ENCODE measurements at regions not wholly inside any gene's neighbourhood (a gene's known extent, or its start where the extent isn't known, plus 50 kb on each side); places are given as distances from the start of the nearest gene placed in this dataset.

DNA sequence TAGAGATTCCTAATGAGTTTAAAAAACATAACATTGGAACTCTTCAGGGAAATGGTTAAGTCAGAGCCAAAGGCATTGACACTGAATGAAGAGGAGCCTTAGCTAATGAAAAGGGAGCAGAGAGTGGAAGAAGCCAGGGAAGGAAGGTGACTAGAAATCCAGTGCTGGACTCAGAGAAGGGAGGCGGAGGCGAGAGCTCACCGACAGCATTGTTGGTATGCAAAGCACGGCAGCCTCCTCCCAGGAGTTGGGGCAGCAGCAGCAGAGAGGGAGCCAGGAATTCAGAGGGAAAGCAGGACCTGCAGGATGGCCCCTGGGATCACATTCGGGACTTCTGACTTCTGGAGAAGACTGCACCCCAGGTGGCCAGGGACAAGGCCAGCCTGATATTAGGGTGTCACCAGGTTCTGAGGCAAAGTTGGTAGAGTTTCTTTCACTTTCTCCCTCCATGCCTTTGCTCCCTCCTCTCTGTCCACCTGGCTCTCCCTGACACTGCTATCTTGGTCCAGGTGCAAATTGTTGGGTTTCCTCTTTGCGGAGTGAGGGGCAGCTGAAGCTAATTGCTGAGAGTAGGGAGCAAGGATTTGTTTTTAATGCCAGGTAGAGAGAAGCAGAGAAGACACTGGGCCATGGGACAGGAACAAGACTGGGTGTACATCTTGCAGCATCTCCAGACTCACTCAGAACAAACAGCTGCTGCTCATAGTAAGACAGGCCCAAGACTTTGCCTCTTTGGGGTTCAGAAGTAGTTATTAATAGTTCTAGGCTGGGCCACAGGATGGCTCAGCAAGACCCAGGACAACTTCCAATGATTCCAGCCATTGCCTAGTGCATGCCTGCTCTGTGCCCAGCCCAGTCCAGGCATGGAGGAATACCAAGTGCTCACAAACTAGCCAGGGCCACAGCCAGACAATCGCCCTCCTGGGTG lies 157.9 kb downstream of the TLE3 start:
- H3K4me1 ChIP-seq (ENCODE audit: insufficient read depth, low read length): no peaks in the 10 kb centered on the region
- H3K36me3 ChIP-seq (ENCODE audit: insufficient read depth, low read length): no peaks in the 10 kb centered on the region
- H2AFZ ChIP-seq (ENCODE audit: low read depth, low read length): no peak overlapping the region
- H3K4me3 ChIP-seq (ENCODE audit: low read length): no peak overlapping the region
- H3K27me3 ChIP-seq (ENCODE audit: insufficient read depth, low read length): peaks cover 10% of the 10 kb centered on the region
- peaks cover 2% of the 10 kb centered on the region for H3K9me3 ChIP-seq (ENCODE audit: low read length)

DNA sequence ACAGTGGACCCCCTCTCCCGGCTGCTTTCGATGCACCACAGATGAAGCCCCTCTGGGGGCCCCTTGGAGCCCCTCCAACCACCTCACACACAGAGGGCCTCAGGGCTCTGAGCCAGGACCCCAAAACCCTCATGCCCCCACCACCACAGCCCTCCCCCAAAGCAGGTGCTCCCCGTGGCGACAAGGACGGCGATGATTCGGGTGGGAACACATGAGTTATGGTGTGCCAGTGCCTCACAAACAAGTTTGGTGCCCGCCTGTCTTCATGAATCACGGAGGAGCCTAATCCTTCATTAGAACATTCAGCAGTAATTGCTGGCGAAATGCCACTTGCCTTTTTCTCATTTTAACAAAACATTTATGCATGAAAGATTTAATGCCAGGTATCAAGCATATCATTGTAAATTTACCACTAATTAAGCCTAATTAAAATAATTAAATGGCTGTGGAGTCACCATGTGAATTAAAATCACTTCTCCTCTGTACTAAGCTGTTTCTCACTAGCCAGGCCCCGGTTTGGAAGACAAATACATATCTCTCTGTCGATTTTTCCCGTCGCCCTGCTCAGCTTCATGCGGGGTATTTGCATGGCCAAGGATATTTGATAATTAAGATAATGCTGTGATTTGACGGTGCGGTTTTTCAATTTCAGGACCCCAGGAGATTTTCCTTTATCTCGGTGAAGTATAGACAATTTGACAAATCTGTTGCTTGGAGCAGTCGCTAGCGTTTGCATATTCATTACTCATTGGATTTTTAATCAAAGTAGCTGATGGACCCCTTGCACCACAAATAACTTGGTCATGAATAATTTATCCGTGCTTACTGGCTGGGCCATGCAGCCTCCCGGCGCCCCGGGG lies 157.0 kb downstream of the TLE3 start:
- H3K4me3 ChIP-seq (ENCODE audit: low read length): no peak overlapping the region

DNA sequence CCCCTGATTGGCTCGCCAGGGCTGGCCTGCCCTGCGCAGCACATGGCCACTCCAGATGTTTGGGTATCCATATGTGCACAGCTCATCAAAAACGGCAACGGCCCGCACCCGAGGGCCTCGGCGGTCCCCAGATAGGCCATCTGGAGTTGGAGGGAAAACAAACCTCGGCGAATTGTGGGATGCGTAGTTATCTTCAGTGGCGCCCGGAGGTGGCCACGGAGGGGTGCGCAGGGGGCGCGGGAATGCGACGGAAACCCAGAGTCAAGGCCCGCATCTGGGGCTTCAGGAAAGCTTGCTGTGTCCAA lies 156.5 kb downstream of the TLE3 start:
- peaks cover 17% of the 10 kb centered on the region for H3K27me3 ChIP-seq (ENCODE audit: insufficient read depth, low read length)
- H2AFZ ChIP-seq (ENCODE audit: low read depth, low read length): no peak overlapping the region
- no peak overlapping the region for H3K4me3 ChIP-seq (ENCODE audit: low read length)
- H3K9me3 ChIP-seq (ENCODE audit: low read length): no peaks in the 10 kb centered on the region
- no peaks in the 10 kb centered on the region for H3K4me1 ChIP-seq (ENCODE audit: insufficient read depth, low read length)
- H3K36me3 ChIP-seq (ENCODE audit: insufficient read depth, low read length): no peaks in the 10 kb centered on the region

More for the DNA sequence above, 157.0 kb downstream of the TLE3 start:
- Histone ChIP-seq H3K4me1 (ENCODE audit: insufficient read depth, low read length) (no peaks in the 10 kb centered on the region), H3K36me3 (ENCODE audit: insufficient read depth, low read length) (no peaks in the 10 kb centered on the region), H3K9me3 (ENCODE audit: low read length) (no peaks in the 10 kb centered on the region), H2AFZ (ENCODE audit: low read depth, low read length) (no peak overlapping the region), H3K27me3 (ENCODE audit: insufficient read depth, low read length) (peaks cover 11% of the 10 kb centered on the region)

DNA sequence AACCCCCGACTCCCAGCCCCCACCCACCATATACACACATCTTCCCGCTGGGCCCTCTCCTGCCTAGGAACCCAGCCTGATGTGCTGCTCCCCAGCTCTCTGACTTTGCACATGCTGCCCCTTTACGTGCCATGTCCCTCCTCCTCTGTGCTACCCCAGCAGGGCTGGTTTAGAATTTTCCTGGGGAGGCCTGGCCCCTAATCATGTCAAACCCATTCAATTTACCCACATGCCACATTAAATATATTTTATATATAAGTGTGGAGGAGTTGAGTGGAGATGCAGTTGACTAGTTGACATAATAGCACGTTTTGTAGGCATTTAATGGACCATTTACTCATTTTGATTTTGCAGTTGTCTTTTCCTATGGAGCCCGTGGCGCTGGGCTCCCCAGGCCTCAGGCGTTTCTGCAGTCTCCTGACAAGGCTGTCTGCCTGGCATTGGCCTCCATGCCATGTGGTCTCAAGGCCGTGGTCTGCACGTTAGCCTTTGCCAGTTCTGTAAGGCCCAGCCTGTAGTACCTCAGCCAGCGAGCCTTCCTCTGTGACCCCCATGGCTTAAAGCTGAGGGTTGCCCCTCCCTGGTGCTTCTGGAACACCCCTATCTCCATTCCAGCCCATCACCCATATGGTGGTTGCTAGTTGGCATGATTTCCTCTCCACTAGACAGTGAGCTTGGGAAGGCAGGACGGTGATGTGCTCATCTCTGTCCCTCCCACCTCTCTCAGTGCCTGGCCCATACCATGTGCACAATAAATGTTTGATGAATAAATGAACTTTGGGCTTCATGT lies 155.8 kb downstream of the TLE3 start:
- no peaks in the 10 kb centered on the region for H3K4me1 ChIP-seq (ENCODE audit: insufficient read depth, low read length)
- H2AFZ ChIP-seq (ENCODE audit: low read depth, low read length): no peak overlapping the region
- H3K9me3 ChIP-seq (ENCODE audit: low read length): no peaks in the 10 kb centered on the region
- no peak overlapping the region for H3K4me3 ChIP-seq (ENCODE audit: low read length)
- no peaks in the 10 kb centered on the region for H3K36me3 ChIP-seq (ENCODE audit: insufficient read depth, low read length)
- H3K27me3 ChIP-seq (ENCODE audit: insufficient read depth, low read length): peaks cover 17% of the 10 kb centered on the region

DNA sequence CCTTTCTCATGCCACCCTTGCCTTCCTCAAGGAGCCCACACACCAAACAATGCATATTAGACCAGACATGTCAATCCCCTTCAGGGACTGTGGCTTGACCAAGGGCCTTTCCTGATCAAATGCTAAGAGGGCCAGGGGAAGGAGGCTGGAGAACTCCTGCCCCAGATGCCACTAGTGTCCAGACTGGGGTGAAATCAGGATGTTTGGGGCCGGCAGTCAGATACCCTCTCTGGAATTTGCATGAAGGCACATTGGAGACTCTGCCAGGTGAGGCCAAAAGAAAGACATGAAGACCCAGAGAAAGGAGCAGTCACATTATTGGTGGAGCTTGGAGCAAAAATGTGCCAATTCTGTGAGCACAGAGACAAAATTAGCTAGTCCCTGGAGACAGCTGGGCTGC lies 154.1 kb downstream of the TLE3 start:
- H2AFZ ChIP-seq (ENCODE audit: low read depth, low read length): no peak overlapping the region
- H3K27me3 ChIP-seq (ENCODE audit: insufficient read depth, low read length): peaks cover 17% of the 10 kb centered on the region
- H3K36me3 ChIP-seq (ENCODE audit: insufficient read depth, low read length): no peaks in the 10 kb centered on the region
- no peaks in the 10 kb centered on the region for H3K4me1 ChIP-seq (ENCODE audit: insufficient read depth, low read length)
- no peak overlapping the region for H3K4me3 ChIP-seq (ENCODE audit: low read length)
- no peaks in the 10 kb centered on the region for H3K9me3 ChIP-seq (ENCODE audit: low read length)

DNA sequence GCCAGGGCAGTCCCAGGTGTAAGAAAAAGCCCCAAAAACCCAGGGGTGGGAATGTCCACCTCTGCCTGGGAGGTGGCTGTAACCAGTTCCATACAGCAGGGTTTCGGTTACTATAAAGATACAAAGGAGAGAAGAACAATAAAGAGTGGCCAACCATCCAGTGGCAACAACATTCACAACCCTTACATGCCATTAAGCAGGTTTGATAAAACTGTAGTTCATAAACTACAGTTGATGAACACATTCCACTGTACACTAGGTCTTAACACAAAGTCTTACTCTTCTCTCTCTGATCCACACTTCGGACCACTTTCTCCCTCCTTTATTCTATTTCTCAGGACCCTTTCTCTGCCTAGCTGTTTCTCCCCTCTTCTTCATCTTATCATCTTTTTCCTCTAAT lies 152.0 kb downstream of the TLE3 start:
- H3K36me3 ChIP-seq (ENCODE audit: insufficient read depth, low read length): no peaks in the 10 kb centered on the region
- H3K4me1 ChIP-seq (ENCODE audit: insufficient read depth, low read length): no peaks in the 10 kb centered on the region
- H3K4me3 ChIP-seq (ENCODE audit: low read length): no peak overlapping the region
- H3K27me3 ChIP-seq (ENCODE audit: insufficient read depth, low read length): peaks cover 17% of the 10 kb centered on the region
- no peaks in the 10 kb centered on the region for H3K9me3 ChIP-seq (ENCODE audit: low read length)
- H2AFZ ChIP-seq (ENCODE audit: low read depth, low read length): no peak overlapping the region

DNA sequence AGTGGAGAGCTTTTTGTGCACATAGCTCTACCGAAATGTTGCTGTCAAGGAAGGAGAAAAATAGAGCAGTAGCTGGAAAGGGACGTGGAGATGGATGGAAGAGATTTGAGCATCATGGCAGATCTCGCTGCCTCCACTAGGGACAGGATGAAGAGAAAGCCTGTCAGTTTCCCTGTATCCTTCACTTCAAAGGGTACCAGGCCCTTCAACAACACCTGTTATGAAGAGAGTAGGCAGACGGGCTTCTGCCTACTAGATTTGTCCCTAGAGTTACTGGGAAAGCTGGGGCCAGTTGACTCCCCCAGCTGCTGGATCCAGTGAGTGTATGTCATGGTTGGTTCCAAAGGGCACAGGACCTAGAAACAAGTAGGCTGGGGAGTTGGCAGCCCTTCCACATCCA lies 150.8 kb downstream of the TLE3 start:
- no peak overlapping the region for H2AFZ ChIP-seq (ENCODE audit: low read depth, low read length)
- peaks cover 17% of the 10 kb centered on the region for H3K27me3 ChIP-seq (ENCODE audit: insufficient read depth, low read length)
- H3K36me3 ChIP-seq (ENCODE audit: insufficient read depth, low read length): no peaks in the 10 kb centered on the region
- H3K4me3 ChIP-seq (ENCODE audit: low read length): no peak overlapping the region
- no peaks in the 10 kb centered on the region for H3K9me3 ChIP-seq (ENCODE audit: low read length)
- H3K4me1 ChIP-seq (ENCODE audit: insufficient read depth, low read length): no peaks in the 10 kb centered on the region

DNA sequence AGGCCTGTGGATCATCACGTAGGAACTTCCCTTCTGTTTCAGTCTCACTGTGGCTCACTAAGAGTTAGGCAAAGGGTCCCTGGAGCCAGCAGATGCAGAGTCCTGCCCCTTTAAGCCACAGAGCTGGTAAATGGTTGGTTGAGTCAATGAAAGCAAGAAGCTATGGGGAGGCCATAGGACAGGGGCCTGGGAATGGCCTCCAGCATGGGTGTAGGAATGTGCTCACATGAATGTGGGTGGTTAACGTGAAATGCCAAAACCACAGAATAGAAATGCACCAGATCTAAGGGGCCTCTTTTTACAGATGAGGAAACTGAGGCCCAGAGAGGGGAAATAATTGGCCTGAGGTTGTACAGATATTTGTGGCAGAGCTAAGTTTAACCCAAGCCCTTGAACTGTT lies 150.3 kb downstream of the TLE3 start:
- Histone ChIP-seq H3K4me1 (ENCODE audit: insufficient read depth, low read length) (no peaks in the 10 kb centered on the region), H2AFZ (ENCODE audit: low read depth, low read length) (no peak overlapping the region), H3K27me3 (ENCODE audit: insufficient read depth, low read length) (peaks cover 17% of the 10 kb centered on the region)

DNA sequence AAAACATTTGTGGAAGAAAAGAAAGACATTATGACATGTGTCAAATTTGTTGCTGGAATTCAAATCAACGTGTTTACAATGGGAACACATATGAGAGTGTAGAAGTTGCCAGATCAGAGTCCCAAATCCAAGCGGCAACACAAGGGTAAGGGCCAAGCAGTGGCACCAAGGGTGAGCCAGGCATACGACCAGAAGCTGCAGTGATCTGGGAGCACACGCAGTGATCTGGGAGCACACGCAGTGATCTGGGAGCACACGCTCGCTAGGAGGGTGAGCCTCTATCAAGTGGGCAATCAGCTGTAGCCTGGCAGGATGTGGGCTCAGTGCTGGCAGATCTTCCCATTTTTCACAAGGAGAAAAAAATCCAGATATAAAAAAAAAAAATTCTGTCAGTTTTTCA lies 148.2 kb downstream of the TLE3 start:
- peaks cover 8% of the 10 kb centered on the region for H3K27me3 ChIP-seq (ENCODE audit: insufficient read depth, low read length)
- H2AFZ ChIP-seq (ENCODE audit: low read depth, low read length): no peak overlapping the region
- no peaks in the 10 kb centered on the region for H3K4me1 ChIP-seq (ENCODE audit: insufficient read depth, low read length)
- no peaks in the 10 kb centered on the region for H3K9me3 ChIP-seq (ENCODE audit: low read length)
- H3K4me3 ChIP-seq (ENCODE audit: low read length): no peak overlapping the region
- H3K36me3 ChIP-seq (ENCODE audit: insufficient read depth, low read length): no peaks in the 10 kb centered on the region

More for the DNA sequence above, 150.3 kb downstream of the TLE3 start:
- no peaks in the 10 kb centered on the region for H3K9me3 ChIP-seq (ENCODE audit: low read length)
- no peaks in the 10 kb centered on the region for H3K36me3 ChIP-seq (ENCODE audit: insufficient read depth, low read length)
- H3K4me3 ChIP-seq (ENCODE audit: low read length): no peak overlapping the region

DNA sequence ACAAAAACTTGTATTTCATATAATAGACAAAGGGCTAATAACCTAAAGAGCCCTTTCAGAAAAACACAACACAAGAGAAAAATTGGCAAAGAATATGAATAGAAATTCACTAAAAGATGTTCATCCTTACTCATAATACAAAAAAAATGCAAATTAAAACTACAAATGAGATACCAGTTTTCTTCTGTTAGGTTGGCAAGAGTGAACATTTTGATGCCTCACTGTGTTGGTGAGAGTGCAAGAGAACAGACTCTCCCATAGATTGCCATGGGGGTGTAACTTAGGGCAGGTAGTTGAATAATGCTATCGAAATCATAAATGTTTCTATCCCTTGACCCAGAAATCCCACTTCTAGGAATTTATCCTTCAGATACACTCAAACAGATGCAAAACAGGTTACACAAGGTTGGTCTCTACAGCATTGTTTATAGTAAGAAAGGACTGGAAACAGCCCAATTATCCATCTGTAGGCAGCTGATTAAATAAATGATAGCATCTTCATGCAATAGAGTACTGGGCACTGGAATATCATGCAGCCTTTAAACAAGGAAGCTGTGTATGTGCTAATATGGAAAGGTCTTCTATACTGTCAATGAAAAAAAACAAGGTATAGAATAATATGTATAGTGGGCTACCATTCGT lies 146.3 kb downstream of the TLE3 start:
- Histone ChIP-seq H3K4me3 (ENCODE audit: low read length) (no peak overlapping the region), H3K4me1 (ENCODE audit: insufficient read depth, low read length) (no peaks in the 10 kb centered on the region), H3K36me3 (ENCODE audit: insufficient read depth, low read length) (no peaks in the 10 kb centered on the region), H3K9me3 (ENCODE audit: low read length) (no peaks in the 10 kb centered on the region), H3K27me3 (ENCODE audit: insufficient read depth, low read length) (no peaks in the 10 kb centered on the region), H2AFZ (ENCODE audit: low read depth, low read length) (no peak overlapping the region)

DNA sequence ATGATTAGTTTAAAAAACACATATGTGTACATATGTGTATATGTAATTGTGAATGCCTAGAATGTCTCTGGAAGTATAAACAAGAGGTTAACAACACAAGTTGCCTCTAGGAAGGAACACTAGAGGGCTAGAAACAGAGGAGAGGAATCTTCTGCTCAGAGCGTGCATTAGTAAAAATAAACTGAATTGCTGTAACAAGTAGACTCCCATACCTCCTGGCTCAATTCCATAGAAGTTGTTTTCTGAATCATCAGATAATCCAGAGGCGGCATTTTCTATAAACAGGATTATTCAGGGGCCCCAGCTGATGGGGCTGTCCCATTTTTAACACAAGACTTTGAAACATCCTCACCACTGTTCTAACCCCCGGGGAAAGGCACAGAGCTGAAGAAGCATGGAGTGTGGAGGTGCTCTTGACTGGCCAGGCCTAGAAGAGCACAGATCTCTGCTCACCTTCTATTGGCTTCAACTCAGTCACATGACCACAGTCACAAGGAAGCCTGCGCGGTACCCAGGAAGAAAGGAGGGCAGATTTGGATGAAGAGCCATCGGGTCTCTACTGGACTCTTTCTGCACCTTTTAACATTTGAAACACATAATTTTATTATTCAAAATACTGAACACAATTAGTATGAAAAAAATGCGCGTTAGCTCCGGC lies 145.7 kb downstream of the TLE3 start:
- Histone ChIP-seq H2AFZ (ENCODE audit: low read depth, low read length) (no peak overlapping the region), H3K27me3 (ENCODE audit: insufficient read depth, low read length) (no peaks in the 10 kb centered on the region), H3K4me3 (ENCODE audit: low read length) (no peak overlapping the region), H3K4me1 (ENCODE audit: insufficient read depth, low read length) (no peaks in the 10 kb centered on the region), H3K9me3 (ENCODE audit: low read length) (no peaks in the 10 kb centered on the region), H3K36me3 (ENCODE audit: insufficient read depth, low read length) (no peaks in the 10 kb centered on the region)

DNA sequence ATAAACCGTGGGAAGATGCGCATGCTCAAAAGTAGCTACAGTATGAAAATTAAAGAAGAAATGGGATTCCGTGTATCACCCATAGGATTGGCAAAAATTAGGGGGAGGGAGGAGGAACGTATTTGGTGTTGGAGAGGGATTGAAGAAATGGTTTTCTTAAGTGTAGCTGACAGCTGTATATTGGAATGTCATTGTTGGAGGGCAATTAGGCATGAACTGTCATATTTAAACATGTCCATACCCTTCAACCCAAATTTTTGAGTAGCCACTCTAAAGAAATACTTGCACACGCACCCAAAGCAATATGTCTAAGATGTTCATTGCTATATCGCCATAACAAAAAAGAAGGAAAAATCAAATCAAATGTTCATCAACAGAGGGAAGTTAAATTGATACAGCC lies 144.7 kb downstream of the TLE3 start:
- H3K4me3 ChIP-seq (ENCODE audit: low read length): no peak overlapping the region
- no peaks in the 10 kb centered on the region for H3K9me3 ChIP-seq (ENCODE audit: low read length)
- H3K27me3 ChIP-seq (ENCODE audit: insufficient read depth, low read length): peaks cover 3% of the 10 kb centered on the region
- H2AFZ ChIP-seq (ENCODE audit: low read depth, low read length): no peak overlapping the region
- H3K36me3 ChIP-seq (ENCODE audit: insufficient read depth, low read length): no peaks in the 10 kb centered on the region
- H3K4me1 ChIP-seq (ENCODE audit: insufficient read depth, low read length): no peaks in the 10 kb centered on the region

Measured in neuron (in vitro differentiated cells).